SK-N-SH (cell line): ENCODE measurements at regions not wholly inside any gene's neighbourhood (a gene's known extent, or its start where the extent isn't known, plus 50 kb on each side); places are given as distances from the start of the nearest gene placed in this dataset.

Experiments
- CTCF ChIA-PET: fragments of 300-600, 350-600 bp; formaldehyde crosslinking; extraction: SDS; loops from one replicate; lab custom pipeline; 2021; lab: Yijun Ruan, JAX
- POLR2A ChIA-PET: fragments of 350-600 bp; sonication (Branson Sonifier 250); formaldehyde crosslinking; extraction: SDS; loops from one replicate; lab custom pipeline; 2020; ENCODE audit warnings: antibody characterized with exemption, inconsistent platforms; lab: Yijun Ruan, JAX
- DNase-seq: peaks from one replicate; pipeline ENCODE4 v3.0.0; 2012
- H2AFZ ChIP-seq: fragments of 200-600 bp; sonication (generic); 2 replicates; pipeline ENCODE4 v1.8.1; 2016; ENCODE audit warnings: antibody characterized with exemption, mild to moderate bottlenecking, low read depth
- H3F3A ChIP-seq: fragments of 200-600 bp; sonication (generic); replicated peaks from 2 replicates; pipeline ENCODE3; 2016; ENCODE audit warnings: antibody characterized with exemption, mild to moderate bottlenecking; ENCODE audit not compliant: insufficient read depth
- H3K27ac ChIP-seq, 2 experiments: fragments of 200-500 bp in 1 of 2; fragments of 200-600 bp in 1 of 2; sonication (Bioruptor generic) in 1 of 2; sonication (generic), shearing (Covaris generic) in 1 of 2; 2 replicates each; pipeline versions ENCODE4 v1.5.1 to v1.6.1; 2014 to 2016; ENCODE audit warnings: low read depth in 2 of 2, inconsistent platforms in 1 of 2, low read length in 1 of 2, mild to moderate bottlenecking in 1 of 2, mixed read lengths in 1 of 2
- H3K27me3 ChIP-seq: fragments of 200-600 bp; sonication (generic), shearing (Covaris generic); 2 replicates; pipeline ENCODE4 v1.6.1; 2016; ENCODE audit warnings: mixed run types; ENCODE audit not compliant: insufficient read depth
- H3K36me3 ChIP-seq, 2 experiments: fragments of 200-500 bp in 1 of 2; fragments of 200-600 bp in 1 of 2; sonication (Bioruptor generic) in 1 of 2; sonication (generic) in 1 of 2; replicated peaks in 1 of 2; 2 replicates each; pipeline versions ENCODE3 to v1.5.1; 2014 to 2016; ENCODE audit warnings: low read length in 1 of 2, mild to moderate bottlenecking in 1 of 2; ENCODE audit not compliant: insufficient read depth in 2 of 2, control insufficient read depth in 1 of 2
- H3K4me1 ChIP-seq, 2 experiments: fragments of 200-500 bp in 1 of 2; fragments of 200-600 bp in 1 of 2; sonication (Bioruptor generic) in 1 of 2; sonication (generic), shearing (Covaris generic) in 1 of 2; 2 replicates each; pipeline versions ENCODE4 v1.5.1 to v1.6.1; 2014 to 2016; ENCODE audit warnings: low read depth in 1 of 2, low read length in 1 of 2, mixed run types in 1 of 2; ENCODE audit not compliant: insufficient read depth in 2 of 2, control insufficient read depth in 1 of 2
- H3K4me2 ChIP-seq: fragments of 200-600 bp; sonication (generic), shearing (Covaris generic); 2 replicates; pipeline ENCODE4 v1.6.1; 2017; ENCODE audit warnings: mixed run types
- H3K4me3 ChIP-seq, 2 experiments: fragments of 200-500 bp in 1 of 2; fragments of 200-600 bp in 1 of 2; sonication (Bioruptor generic) in 1 of 2; sonication (generic), shearing (Covaris generic) in 1 of 2; 2 replicates each; pipeline versions ENCODE4 v1.5.1 to v1.8.1; 2014 to 2016; ENCODE audit warnings: low read depth in 2 of 2, inconsistent platforms in 1 of 2, low read length in 1 of 2, mild to moderate bottlenecking in 1 of 2, mixed read lengths in 1 of 2, moderate library complexity in 1 of 2
- H3K79me2 ChIP-seq: fragments of 200-600 bp; sonication (generic); 2 replicates; pipeline ENCODE4 v1.8.1; 2017; ENCODE audit warnings: mild to moderate bottlenecking; ENCODE audit not compliant: insufficient read depth
- H3K9ac ChIP-seq: fragments of 200-600 bp; sonication (generic); 2 replicates; pipeline ENCODE4 v1.6.1; 2017; ENCODE audit warnings: mixed run types
- H3K9me2 ChIP-seq: fragments of 200-600 bp; sonication (generic); 2 replicates; pipeline ENCODE4 v1.6.1; 2017; ENCODE audit warnings: mixed run types
- H3K9me3 ChIP-seq: fragments of 200-600 bp; sonication (generic); 2 replicates; pipeline ENCODE4 v1.6.1; 2017; ENCODE audit warnings: mixed run types, mild to moderate bottlenecking, moderate library complexity
- H4K20me1 ChIP-seq: fragments of 200-600 bp; sonication (generic); 2 replicates; pipeline ENCODE4 v1.6.1; 2017; ENCODE audit warnings: mild to moderate bottlenecking, mixed run types; ENCODE audit not compliant: insufficient read depth
- EZH2phosphoT487 ChIP-seq: fragments of 200-600 bp; sonication (generic); IDR thresholded peaks from 2 replicates; pipeline ENCODE4 v1.6.1; 2017; ENCODE audit warnings: low read depth, mixed run types, mild to moderate bottlenecking, antibody characterized with exemption, moderate library complexity, borderline replicate concordance
- FOSL2 ChIP-seq: IDR thresholded peaks from 2 replicates; pipeline ENCODE4 v1.4.0; 2012; ENCODE audit warnings: low read depth, mild to moderate bottlenecking, moderate library complexity, borderline replicate concordance
- GABPA ChIP-seq: IDR thresholded peaks from 2 replicates; pipeline ENCODE4 v1.4.0; 2012; ENCODE audit warnings: low read depth, mild to moderate bottlenecking
- GATA2 ChIP-seq: sonication (generic); formaldehyde crosslinking; IDR thresholded peaks from 2 replicates; pipeline ENCODE4 v1.5.0; 2020; ENCODE audit warnings: mild to moderate bottlenecking, missing genetic modification reagents
- MXI1 ChIP-seq: IDR thresholded peaks from 2 replicates; pipeline ENCODE4 v1.6.1; 2012; ENCODE audit warnings: mild to moderate bottlenecking, low read depth, low read length, improper control_type of control experiment
- POLR2AphosphoS5 ChIP-seq: IDR thresholded peaks from 2 replicates; pipeline ENCODE4 v1.6.1; 2012; ENCODE audit warnings: low read depth, low read length
- RCOR1 ChIP-seq: fragments of 150-350 bp; IDR thresholded peaks from 2 replicates; pipeline ENCODE4 v1.6.1; 2017; ENCODE audit warnings: antibody characterized with exemption, low read length
- RFX5 ChIP-seq: IDR thresholded peaks from 2 replicates; pipeline ENCODE4 v1.6.1; 2012; ENCODE audit warnings: mild to moderate bottlenecking, improper control_type of control experiment, low read length
- RXRA ChIP-seq: IDR thresholded peaks from 2 replicates; pipeline ENCODE4 v1.4.0; 2012; ENCODE audit warnings: low read depth, mild to moderate bottlenecking, borderline replicate concordance
- ZBTB33 ChIP-seq: IDR thresholded peaks from 2 replicates; pipeline ENCODE4 v1.4.0; 2012; ENCODE audit warnings: low read depth, borderline replicate concordance
- WGBS: methylation state at CpG from one replicate; pipeline ENCODE4 v1.1.6; 2017; ENCODE audit warnings: low lambda C conversion rate; 5-methylcytosine and 5-hydroxymethylcytosine counted together
- TF ChIP-seq, protein P1 (sequence below): fragments of 150-350 bp; IDR thresholded peaks from 2 replicates; pipeline ENCODE4 v1.6.1; 2017; ENCODE audit warnings: antibody characterized with exemption, low read length, low read depth, borderline replicate concordance
- TF ChIP-seq, protein P2 (sequence below): fragments of 150-350 bp; IDR thresholded peaks from 2 replicates; pipeline ENCODE4 v1.6.1; 2016; ENCODE audit warnings: mild to moderate bottlenecking, low read depth, low read length
- TF ChIP-seq, protein P3 (sequence below): IDR thresholded peaks from 2 replicates; pipeline ENCODE4 v1.4.0; 2012; ENCODE audit warnings: low read depth
- TF ChIP-seq, protein P4 (sequence below): IDR thresholded peaks from 2 replicates; pipeline ENCODE4 v1.4.0; 2012; ENCODE audit warnings: low read depth, borderline replicate concordance
- TF ChIP-seq, protein P5 (sequence below): IDR thresholded peaks from 2 replicates; pipeline ENCODE4 v1.6.1; 2012; ENCODE audit warnings: mild to moderate bottlenecking, low read depth, low read length, moderate library complexity

DNA sequence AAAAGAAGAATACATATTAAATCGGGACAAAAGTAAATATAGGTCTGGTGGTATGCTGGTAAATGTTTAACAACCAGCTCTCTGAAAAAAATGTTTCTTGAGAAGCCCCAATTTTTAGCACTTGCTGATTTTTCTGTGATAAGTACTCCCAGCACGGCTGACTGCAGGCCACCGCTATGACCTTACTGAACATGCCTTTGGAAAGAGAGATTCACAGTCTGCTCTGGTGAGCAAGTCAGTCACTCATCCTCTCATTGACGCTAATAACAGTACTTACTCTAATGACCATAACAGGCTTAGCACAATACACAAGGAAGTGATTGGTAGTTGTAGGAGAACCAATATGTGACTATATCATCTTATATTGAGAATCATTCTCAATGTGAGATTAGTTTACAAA, 98.9 kb upstream of the BLTP1 start (continued):
- TF ChIP-seq ZBTB33: no peak
- TF ChIP-seq, protein P1, sequence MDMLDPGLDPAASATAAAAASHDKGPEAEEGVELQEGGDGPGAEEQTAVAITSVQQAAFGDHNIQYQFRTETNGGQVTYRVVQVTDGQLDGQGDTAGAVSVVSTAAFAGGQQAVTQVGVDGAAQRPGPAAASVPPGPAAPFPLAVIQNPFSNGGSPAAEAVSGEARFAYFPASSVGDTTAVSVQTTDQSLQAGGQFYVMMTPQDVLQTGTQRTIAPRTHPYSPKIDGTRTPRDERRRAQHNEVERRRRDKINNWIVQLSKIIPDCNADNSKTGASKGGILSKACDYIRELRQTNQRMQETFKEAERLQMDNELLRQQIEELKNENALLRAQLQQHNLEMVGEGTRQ: no peak

DNA sequence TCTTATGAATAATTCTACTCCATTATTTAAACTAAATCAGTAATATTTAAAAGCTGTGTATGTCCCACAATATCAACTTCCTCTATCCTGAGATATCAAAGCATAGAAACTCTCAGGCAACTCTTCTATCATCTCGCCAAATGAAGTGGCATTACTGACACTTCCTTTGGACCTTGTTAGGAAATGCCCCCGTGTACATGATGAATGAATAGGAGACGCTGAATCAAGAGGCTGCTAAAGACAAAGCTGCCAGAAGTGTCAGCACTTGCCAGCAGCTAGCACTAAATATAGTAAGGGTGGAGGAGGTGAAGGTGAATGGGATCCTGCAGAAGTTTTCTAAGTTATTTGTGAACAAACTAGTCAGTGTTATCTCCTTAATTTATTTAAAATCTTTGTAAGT, 99.5 kb upstream of the BLTP1 start:
- no peak for TF ChIP-seq GABPA
- no peak for TF ChIP-seq RFX5
- TF ChIP-seq, protein P2, sequence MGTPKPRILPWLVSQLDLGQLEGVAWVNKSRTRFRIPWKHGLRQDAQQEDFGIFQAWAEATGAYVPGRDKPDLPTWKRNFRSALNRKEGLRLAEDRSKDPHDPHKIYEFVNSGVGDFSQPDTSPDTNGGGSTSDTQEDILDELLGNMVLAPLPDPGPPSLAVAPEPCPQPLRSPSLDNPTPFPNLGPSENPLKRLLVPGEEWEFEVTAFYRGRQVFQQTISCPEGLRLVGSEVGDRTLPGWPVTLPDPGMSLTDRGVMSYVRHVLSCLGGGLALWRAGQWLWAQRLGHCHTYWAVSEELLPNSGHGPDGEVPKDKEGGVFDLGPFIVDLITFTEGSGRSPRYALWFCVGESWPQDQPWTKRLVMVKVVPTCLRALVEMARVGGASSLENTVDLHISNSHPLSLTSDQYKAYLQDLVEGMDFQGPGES: no peak
- no peak for DNase-seq
- H3K36me3 ChIP-seq: no peaks in the 10 kb centered on the region
- no peaks in the 10 kb centered on the region for H3F3A ChIP-seq
- no peak overlapping the region for H3K27ac ChIP-seq
- no peaks in the 10 kb centered on the region for H4K20me1 ChIP-seq
- H3K4me2 ChIP-seq: no peak overlapping the region
- H3K4me1 ChIP-seq: no peaks in the 10 kb centered on the region
- CTCF ChIA-PET: interaction anchor here (0.7 to 1.0 kb wide), 2 partner anchors 68 to 152 kb away, joined by 3 read pairs; no protein-coding TSS in a partner anchor
- 4% methylated on average over 3 of the region's 3 CpGs for WGBS
- POLR2A ChIA-PET: no interaction called here
- H3K79me2 ChIP-seq: no peaks in the 10 kb centered on the region
- H3K27me3 ChIP-seq: no peaks in the 10 kb centered on the region
- no peak overlapping the region for H2AFZ ChIP-seq
- no peak overlapping the region for H3K9ac ChIP-seq
- no peaks in the 10 kb centered on the region for H3K9me2 ChIP-seq
- H3K9me3 ChIP-seq: no peaks in the 10 kb centered on the region
- no peak overlapping the region for H3K4me3 ChIP-seq

DNA sequence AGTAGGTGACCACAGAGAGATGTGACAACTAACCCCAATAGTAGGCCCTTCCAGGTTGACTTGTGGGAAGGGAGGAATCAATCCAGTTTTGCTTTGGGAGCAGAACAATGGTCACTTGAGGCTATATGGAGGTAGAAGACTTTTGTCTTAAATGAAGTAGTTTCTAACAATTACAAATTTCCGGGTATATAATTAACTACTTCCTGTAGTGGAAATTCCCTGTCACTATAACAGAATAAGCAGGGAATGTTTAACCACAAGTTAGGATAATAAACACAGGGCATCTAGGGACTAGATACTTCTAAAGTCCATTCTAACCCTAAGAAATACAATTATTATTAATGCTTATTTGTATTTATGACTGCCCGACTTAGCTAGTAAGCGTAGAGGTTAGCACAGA, 99.0 kb upstream of the TRPC3 start:
- ChIA-PET CTCF (no interaction called here), POLR2A (no interaction called here)
- Histone ChIP-seq H3K36me3 (no peaks in the 10 kb centered on the region), H3K9me2 (no peaks in the 10 kb centered on the region), H3K4me2 (no peak overlapping the region), H3K79me2 (no peaks in the 10 kb centered on the region), H3K9me3 (no peaks in the 10 kb centered on the region), H3K4me1 (no peaks in the 10 kb centered on the region; a peak in 1 of 4 replicates), H3K27me3 (no peaks in the 10 kb centered on the region), H3F3A (peaks cover 2% of the 10 kb centered on the region), H4K20me1 (no peaks in the 10 kb centered on the region), H3K4me3 (no peak overlapping the region), H3K9ac (no peak overlapping the region), H2AFZ (no peak overlapping the region), H3K27ac (no peak overlapping the region)
- 50% methylated on average over 3 of the region's 3 CpGs for WGBS
- no peak for DNase-seq
- TF ChIP-seq POLR2AphosphoS5 (no peak), RXRA (no peak), RCOR1 (no peak), GATA2 (CRISPR knock-in tag) (no peak), EZH2phosphoT487 (no peak), MXI1 (no peak), FOSL2 (no peak)
- TF ChIP-seq, protein P3, sequence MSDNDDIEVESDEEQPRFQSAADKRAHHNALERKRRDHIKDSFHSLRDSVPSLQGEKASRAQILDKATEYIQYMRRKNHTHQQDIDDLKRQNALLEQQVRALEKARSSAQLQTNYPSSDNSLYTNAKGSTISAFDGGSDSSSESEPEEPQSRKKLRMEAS: no peak
- TF ChIP-seq, protein P4, sequence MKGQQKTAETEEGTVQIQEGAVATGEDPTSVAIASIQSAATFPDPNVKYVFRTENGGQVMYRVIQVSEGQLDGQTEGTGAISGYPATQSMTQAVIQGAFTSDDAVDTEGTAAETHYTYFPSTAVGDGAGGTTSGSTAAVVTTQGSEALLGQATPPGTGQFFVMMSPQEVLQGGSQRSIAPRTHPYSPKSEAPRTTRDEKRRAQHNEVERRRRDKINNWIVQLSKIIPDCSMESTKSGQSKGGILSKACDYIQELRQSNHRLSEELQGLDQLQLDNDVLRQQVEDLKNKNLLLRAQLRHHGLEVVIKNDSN: no peak
- TF ChIP-seq, protein P5, sequence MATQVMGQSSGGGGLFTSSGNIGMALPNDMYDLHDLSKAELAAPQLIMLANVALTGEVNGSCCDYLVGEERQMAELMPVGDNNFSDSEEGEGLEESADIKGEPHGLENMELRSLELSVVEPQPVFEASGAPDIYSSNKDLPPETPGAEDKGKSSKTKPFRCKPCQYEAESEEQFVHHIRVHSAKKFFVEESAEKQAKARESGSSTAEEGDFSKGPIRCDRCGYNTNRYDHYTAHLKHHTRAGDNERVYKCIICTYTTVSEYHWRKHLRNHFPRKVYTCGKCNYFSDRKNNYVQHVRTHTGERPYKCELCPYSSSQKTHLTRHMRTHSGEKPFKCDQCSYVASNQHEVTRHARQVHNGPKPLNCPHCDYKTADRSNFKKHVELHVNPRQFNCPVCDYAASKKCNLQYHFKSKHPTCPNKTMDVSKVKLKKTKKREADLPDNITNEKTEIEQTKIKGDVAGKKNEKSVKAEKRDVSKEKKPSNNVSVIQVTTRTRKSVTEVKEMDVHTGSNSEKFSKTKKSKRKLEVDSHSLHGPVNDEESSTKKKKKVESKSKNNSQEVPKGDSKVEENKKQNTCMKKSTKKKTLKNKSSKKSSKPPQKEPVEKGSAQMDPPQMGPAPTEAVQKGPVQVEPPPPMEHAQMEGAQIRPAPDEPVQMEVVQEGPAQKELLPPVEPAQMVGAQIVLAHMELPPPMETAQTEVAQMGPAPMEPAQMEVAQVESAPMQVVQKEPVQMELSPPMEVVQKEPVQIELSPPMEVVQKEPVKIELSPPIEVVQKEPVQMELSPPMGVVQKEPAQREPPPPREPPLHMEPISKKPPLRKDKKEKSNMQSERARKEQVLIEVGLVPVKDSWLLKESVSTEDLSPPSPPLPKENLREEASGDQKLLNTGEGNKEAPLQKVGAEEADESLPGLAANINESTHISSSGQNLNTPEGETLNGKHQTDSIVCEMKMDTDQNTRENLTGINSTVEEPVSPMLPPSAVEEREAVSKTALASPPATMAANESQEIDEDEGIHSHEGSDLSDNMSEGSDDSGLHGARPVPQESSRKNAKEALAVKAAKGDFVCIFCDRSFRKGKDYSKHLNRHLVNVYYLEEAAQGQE: no peak
